ENCODE measurements at regions not wholly inside any gene's neighbourhood (a gene's known extent, or its start where the extent isn't known, plus 50 kb on each side); places are given as distances from the start of the nearest gene placed in this dataset.
"Not testable (repeated sequence)": the region's sequence is repeated elsewhere in the genome, so short reads cannot be mapped to it uniquely, and the experiment has no call there.

DNA sequence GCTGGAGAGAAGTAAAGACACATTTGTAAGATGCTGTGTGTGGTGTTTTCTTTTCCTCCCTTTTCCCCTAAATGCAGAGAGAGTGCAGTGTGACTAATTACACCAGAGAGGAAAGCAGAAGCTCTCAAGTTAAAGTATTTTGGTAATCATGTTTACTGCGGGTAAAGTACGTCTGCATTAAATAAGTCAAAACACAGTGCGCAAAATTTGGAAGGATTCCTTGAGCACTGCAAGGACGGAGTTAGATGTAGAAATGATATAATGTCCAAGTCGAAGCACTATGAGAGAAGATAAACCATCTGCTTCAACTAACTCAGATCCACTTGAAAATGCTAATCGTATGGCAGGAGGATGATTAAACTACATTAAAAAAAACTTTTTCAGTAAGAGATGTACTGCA, 766.5 kb downstream of the RNF144A start:
- DNase-seq, result no peak

DNA sequence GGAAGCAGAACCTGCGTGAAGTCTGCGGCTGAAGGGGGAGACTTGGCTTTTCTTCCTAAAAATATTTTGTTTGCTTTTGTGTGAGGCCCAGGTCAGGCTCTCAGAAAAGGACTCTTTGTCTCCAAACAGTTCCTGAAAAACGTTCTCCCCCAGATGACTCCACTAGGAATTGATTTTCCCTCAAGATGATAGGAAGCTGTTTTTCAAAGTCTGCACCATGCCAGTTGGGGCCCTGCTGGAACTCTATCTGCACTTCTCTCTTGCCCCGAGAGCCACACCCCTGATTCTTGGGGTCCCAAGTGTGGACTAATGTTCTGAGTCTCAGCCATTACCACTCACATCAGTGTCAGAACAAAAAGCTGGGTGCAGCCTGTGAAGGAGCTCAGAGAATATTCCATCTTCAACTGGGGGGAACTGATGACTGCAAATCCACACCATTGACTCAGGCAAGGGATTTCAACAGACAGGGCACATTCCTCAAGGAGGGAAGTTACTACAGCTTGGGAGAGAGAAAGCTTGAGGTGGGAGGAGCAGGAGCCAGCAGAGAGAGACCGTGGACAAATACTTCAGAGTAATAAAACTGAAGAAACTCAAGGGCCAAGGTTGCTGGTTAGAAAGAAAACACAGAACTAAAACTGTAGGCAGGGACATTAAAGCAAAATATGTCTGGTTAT, 768.3 kb downstream of the RNF144A start:
- DNase-seq, result no peak

DNA sequence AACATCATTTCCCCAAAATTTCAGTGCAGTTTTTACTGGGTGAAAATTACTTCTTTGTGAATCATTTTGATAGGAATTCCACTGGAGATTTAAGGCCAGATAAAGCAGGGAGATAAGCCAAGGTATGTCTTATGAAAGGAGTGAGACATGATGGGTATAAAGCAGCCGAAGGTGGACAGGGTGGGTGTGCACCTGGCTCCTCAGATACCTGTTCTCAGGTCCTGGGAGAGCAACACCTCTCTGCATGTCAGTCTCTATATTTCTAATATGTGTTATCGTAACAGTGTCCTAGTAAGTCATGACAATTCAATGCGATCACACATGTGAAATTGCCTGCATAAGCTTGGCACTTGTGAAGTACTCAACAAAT, 768.8 kb downstream of the RNF144A start:
- no peak for DNase-seq

DNA sequence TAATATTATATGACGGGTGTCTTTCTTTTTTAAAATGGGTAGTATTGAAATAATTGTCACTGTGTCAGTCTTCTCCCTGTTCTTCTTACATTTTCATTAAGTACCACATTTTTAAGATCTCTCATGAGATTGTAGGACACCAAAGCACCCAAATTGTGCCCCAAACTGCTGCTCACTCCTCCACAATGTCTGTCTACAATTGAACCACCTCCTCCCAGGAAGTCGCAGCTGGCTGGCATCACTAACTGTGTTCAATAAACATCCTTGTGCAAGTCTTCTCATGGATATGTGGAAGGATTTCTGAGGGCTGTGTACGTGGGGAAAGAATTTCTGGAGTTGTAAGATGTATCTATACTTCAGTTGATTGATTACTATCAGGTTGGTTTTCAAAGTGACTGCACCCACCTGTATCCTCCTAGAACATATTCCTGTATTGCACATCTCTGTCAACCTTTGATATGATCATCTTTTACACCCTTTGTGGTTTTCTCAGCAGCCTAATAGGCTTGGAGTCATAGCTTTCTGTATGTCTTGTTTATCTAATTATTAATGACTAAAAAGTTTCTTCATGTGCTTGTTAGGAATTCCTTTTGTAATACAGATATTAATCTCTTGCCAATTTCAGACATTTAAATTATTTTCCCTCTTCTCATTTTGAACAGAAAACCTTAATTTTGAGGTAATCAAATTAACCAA, 774.9 kb downstream of the RNF144A start:
- no peak for DNase-seq

DNA sequence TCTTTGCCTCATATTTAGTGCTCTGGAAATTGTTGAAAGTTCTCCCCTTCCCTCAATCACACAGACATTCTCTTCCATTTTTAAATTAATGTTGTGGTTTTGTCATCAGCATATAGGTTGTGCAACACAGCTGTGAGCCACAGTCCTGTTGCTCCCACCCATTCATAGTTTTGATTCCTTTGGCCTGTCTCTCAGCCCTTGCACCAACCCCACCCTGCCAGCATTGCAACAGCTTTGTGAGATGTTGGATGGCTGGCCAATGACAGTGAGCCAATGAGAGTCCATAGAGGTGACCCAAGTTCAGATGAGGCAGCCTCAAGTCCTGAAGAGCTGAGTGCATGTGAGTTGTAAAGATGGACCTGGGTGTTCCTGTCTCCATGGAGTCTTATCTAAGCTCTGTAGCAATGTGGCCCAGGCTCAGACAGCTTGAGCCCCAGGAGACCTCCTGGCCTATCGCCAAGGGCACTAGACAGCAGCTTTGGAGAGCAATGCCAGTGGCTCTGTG, 775.5 kb downstream of the RNF144A start:
- DNase-seq, result no peak

GRCh38 chr2:7693246-7694075, 776.2 kb downstream of the RNF144A start:
- DNase-seq, result no peak

GRCh38 chr2:7694076-7694985, 777.1 kb downstream of the RNF144A start:
- no peak for DNase-seq

GRCh38 chr2:7696556-7696955, 779.3 kb downstream of the RNF144A start:
- not testable (repeated sequence) for DNase-seq

GRCh38 chr2:7697052-7697451, 779.8 kb downstream of the RNF144A start:
- DNase-seq, result no peak

GRCh38 chr2:7701791-7702190, 784.6 kb downstream of the RNF144A start:
- DNase-seq, result no peak

- no peak for DNase-seq
Observed at GRCh38 chr2:7703048-7703447, 785.8 kb downstream of the RNF144A start.

- no peak for DNase-seq
Observed at GRCh38 chr2:7703543-7704144, 786.4 kb downstream of the RNF144A start.

- DNase-seq, result no peak
Observed at GRCh38 chr2:7704296-7704865, 787.2 kb downstream of the RNF144A start.

- no peak for DNase-seq
Observed at GRCh38 chr2:7706791-7707190, 789.6 kb downstream of the RNF144A start.

DNA sequence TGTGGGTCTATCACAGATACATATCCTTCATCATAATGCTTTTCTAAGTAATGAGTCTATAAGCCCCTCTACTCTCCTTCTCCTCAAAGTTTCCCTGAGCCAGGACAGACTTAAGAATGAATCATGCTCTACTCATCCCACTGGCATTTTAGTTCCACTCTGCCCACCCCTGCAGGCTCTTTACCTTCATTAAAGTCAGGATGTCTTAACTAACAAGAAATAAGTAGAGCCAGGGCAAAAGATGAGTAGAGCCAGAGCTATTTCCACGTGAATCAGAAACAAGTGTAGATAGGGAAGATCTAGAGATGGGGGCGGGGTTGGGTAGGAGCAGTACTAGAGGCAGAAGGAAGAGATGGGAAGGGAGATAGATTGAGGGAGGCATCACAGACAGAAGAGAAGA, 790.5 kb downstream of the RNF144A start:
- no peak for DNase-seq

DNA sequence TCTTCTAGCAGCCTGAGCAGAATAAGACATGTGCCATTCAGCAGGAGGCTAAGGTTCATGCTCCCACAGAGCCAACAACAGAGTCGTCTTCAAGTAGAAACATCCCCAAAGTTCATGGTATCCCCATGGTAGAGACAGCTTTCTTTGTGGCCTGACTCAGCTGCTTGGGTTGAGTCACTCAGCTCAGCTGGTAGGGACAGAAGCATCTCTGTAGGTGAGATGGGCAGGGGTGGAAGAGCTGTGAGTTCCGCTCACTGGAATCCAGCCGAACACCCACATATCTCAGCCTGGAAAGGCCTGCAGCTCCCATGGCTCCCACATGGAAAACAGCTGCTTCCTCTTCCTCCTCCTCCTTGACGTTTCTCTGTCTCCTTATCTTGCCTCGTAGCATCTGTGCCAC, 792.7 kb downstream of the RNF144A start:
- no peak for DNase-seq

DNA sequence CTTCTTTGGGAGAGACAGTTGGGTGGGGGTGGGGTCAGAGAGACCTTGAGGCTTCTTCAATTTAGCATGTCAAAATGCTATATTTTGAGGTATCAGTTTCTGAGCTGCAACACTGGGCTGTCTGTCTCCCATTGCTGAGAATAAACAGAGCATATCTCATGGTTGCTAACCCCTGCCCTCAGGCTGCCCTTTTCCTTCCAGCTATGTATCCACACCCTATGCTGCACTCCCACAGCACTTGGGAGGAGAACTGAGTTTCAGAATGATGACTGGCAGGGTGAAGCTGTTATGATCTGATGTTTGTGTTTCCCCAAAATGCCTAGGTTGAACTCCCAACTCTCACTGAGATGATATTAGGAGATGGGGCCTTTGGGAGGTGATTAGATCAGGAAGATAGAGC, 794.0 kb downstream of the RNF144A start:
- DNase-seq, result no peak

DNA sequence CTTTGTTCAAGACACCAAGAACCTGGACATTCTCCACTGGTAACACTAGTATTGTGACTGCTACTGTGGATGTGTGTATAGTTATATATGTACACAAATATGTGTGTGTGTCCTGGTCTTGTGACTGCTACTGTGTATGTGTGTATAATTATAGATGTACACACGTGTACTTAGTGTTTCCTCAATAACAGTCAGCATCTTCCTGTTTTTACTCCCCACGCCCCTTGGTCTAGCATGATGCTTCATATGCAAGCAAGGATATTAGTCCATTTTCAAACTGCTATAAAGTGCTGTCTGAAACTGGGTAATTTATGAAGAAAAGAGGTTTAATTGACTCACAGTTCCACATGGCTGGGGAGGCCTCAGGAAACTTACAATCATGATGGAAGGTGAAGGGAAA, 802.7 kb downstream of the RNF144A start:
- DNase-seq, result no peak

- peak in 1 of 14 donors; percentile 33 for DNase-seq
Observed at GRCh38 chr2:7721413-7721995, 804.3 kb downstream of the RNF144A start.

GRCh38 chr2:7722212-7722910, 805.1 kb downstream of the RNF144A start:
- DNase-seq, result no peak
